ENCODE measurements at regions not wholly inside any gene's neighbourhood (a gene's known extent, or its start where the extent isn't known, plus 50 kb on each side); places are given as distances from the start of the nearest gene placed in this dataset.

DNA sequence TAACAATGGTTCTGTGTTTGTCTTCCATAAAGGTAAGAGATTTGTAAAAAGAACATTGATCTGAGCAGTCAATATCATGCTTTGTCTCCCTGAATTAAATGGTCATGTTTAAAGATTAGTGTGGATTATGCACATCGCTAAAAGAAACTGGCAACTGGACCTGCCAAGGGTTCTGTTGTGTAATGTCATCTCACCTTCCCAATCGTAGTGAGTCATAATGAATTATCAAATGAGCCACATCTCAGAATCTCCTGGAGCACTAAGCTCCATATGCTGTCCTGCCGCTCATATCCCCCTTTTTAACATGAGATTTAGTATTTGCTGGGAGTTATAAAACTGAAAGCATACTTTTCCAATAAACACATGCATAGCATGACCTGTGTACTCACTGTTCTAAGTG, 187.0 kb upstream of the OPRM1 start:
- DNase-seq, result no peak
- Histone ChIP-seq H3K27ac (no peak overlapping the region), H3K4me1 (no peaks in the 10 kb centered on the region), H3K36me3 (no peaks in the 10 kb centered on the region), H3K4me3 (no peak overlapping the region), H3K9me3 (peaks cover 0 to 4% (median 0%) of the 10 kb centered on the region in 4 donors), H3K27me3 (no peaks in the 10 kb centered on the region)
- TF ChIP-seq POLR2AphosphoS5 (IDR thresholded peaks at IDR 0.05), result no peak
- no peak for TF ChIP-seq POLR2A (IDR thresholded peaks at IDR 0.05)
- TF ChIP-seq CTCF (IDR thresholded peaks at IDR 0.05), result no peak
- no peak for TF ChIP-seq EP300 (IDR thresholded peaks at IDR 0.05)
- 89% methylated on average over 3 of the region's 3 CpGs for WGBS, 2 donors
- ATAC-seq (ENCODE audit: low FRiP score in 2 of 2), result no peak

- Histone ChIP-seq H3K4me3 (no peak overlapping the region), H3K9me3 (no peaks in the 10 kb centered on the region), H3K4me1 (no peaks in the 10 kb centered on the region), H3K36me3 (no peaks in the 10 kb centered on the region), H3K27me3 (no peaks in the 10 kb centered on the region), H3K27ac (no peak overlapping the region)
- WGBS, 2 donors, result 86 to 96% methylated on average over 1 of the region's 1 CpG
- DNase-seq, result no peak
- TF ChIP-seq CTCF (IDR thresholded peaks at IDR 0.05) (no peak), POLR2A (IDR thresholded peaks at IDR 0.05) (no peak), EP300 (IDR thresholded peaks at IDR 0.05) (no peak), POLR2AphosphoS5 (IDR thresholded peaks at IDR 0.05) (no peak)
- ATAC-seq (ENCODE audit: low FRiP score in 2 of 2), result no peak
Observed at GRCh38 chr6:153849072-153849779, 189.8 kb upstream of the OPRM1 start.

GRCh38 chr6:153843420-153843819, 195.6 kb upstream of the OPRM1 start:
- H3K9me3 ChIP-seq, result no peaks in the 10 kb centered on the region
- 80 to 81% methylated on average over 4 of the region's 4 CpGs for WGBS, 2 donors
- no peak overlapping the region for H3K4me3 ChIP-seq
- no peak for ATAC-seq (ENCODE audit: low FRiP score in 2 of 2)
- H3K27ac ChIP-seq, result no peak overlapping the region
- no peaks in the 10 kb centered on the region for H3K4me1 ChIP-seq
- no peak for TF ChIP-seq POLR2AphosphoS5 (IDR thresholded peaks at IDR 0.05)
- no peak for TF ChIP-seq EP300 (IDR thresholded peaks at IDR 0.05)
- no peak for TF ChIP-seq POLR2A (IDR thresholded peaks at IDR 0.05)
- no peak for TF ChIP-seq CTCF (IDR thresholded peaks at IDR 0.05)
- no peaks in the 10 kb centered on the region for H3K36me3 ChIP-seq
- no peak for DNase-seq
- H3K27me3 ChIP-seq, result no peaks in the 10 kb centered on the region

- no peak for ATAC-seq (ENCODE audit: low FRiP score in 2 of 2)
- TF ChIP-seq POLR2AphosphoS5 (IDR thresholded peaks at IDR 0.05) (no peak), POLR2A (IDR thresholded peaks at IDR 0.05) (no peak), EP300 (IDR thresholded peaks at IDR 0.05) (no peak), CTCF (IDR thresholded peaks at IDR 0.05) (no peak)
- 82 to 93% methylated on average over 9 of the region's 9 CpGs for WGBS, 2 donors
- Histone ChIP-seq H3K27ac (no peak overlapping the region), H3K4me1 (no peaks in the 10 kb centered on the region), H3K27me3 (no peaks in the 10 kb centered on the region), H3K9me3 (no peaks in the 10 kb centered on the region), H3K4me3 (no peak overlapping the region), H3K36me3 (no peaks in the 10 kb centered on the region)
- no peak for DNase-seq
Observed at GRCh38 chr6:153842491-153842890, 196.5 kb upstream of the OPRM1 start.
